Stimulated activated CD8-positive, alpha-beta memory T cell treated with anti-CD3 and anti-CD28 coated beads, Interleukin-2, amount 100 ng/mL, for 48 hours (primary cell): ENCODE measurements at regions not wholly inside any gene's neighbourhood (a gene's known extent, or its start where the extent isn't known, plus 50 kb on each side); places are given as distances from the start of the nearest gene placed in this dataset.
A peak's percentile ranks its signal among the peaks of the same experiment; 100 is the strongest.

Experiments used
- DNase-seq, 2 donors: peaks; one replicate each; pipeline ENCODE4 v3.0.0-alpha.2; 2020; ENCODE audit warnings: low read depth in 2 of 2

DNA sequence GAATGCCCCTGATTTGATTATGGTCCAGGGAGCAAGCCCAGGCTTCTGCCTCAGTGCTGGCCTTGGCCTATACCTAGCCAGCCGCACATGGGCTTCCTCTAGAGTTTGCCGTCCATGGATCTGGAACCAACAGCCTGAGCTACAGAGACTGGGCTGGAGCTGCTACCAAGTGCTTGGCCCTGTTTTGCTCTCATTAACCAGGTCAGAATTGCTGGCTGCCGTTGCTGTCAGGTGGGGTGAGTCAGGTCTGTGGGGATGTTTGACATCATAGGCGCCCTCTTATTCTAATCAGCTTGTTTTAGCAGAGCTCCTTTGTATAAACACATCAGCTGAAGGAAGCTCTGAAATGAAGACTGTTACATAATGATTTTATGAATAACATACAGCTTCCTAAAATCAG, 83.1 kb upstream of the PHACTR2 start:
- DNase-seq: no peak

DNA sequence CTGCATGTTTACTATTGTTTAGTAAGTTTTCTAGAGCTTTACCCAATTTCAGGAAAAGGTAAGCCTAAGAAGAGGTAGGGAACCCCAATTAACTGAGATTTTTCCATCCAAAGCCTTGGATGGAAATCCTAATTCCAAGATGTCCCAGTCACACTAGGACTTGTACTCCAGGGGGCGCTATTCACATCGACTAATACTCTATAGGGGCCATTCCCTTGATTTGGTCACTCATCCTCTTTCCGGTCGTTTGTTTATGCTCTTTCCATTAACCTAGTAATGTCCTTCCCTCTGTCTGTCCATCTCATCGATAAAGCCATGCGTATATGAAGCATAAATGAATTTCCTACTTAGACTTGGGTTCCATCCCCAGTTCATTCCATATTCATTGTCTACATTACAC, 80.8 kb upstream of the FUCA2 start:
- no peak for DNase-seq

DNA sequence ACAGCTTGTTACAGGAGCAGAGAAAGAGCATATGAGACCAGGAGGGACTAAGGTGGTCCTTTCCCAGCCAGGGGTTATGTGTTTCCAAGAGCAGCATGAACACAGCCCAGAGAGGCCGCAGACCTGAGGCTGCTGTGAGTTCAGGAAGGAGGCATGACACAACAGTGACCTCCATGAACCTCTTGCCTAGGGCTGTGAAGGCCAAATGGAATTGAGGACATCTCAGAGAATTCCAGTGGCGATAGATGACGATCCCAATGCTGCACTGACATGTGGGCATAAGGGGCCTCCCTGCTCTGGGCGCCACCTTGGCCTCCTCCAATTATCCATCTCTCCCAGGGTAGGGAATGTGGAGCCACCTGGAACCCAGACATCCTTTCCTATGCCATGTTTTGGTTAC, 79.9 kb upstream of the FUCA2 start:
- no peak for DNase-seq

DNA sequence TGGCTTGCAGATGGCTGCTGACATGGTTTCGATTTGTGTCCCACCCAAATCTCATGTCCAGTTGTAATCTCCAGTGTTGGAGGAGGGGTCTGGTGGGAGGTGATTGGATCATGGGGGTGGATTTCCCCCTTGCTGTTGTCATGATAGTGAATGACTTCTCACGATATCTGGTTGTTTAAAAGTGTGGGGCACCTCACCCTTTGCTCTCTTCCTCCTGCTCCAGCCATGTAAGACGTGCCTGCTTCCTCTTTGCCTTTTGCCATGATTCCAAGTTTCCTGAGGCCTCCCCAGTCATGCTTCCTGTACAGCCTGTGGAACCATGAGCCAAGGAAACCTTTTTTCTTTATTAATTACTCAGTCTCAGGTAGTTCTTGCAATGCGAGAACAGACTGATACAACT, 77.6 kb upstream of the FUCA2 start:
- DNase-seq: no peak

DNA sequence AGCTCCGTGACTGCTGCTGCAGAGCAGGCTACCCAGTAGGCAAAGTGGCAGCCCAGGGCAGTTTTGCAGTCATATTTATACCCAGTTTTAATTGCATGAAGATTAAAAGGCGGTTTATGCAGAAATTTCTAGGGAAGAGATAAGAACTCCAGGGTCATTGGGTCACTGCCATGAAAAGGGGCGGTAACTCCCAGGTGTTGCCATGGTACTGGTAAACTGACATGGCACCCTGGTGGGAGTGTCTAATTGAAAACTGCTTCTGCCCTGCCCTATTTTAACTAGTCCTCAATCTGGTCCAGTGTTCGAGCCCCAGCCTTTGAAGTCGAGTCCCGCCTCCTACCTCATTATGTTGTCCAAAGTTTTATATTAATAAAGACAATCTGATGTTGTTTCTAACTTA, 75.0 kb upstream of the FUCA2 start:
- DNase-seq: no peak

DNA sequence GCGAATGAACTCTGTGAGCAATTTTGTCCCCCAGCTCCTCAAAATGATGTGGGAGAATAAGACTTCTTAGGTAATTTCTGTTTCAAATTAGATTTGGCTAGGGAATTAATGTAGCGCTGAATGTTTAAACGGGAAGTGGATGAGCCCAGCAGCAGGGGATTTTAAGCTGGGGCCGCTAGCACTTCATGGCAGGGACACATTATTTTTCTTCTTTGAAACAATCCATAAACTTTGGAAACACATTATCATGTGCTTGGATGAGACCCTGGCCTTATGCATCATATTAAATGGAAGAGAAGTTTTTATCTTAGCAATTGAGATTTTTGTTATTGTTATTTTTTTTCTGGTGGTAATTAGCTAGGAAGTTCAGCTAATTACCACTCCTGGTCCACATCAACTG, 74.2 kb upstream of the FUCA2 start:
- no peak for DNase-seq

DNA sequence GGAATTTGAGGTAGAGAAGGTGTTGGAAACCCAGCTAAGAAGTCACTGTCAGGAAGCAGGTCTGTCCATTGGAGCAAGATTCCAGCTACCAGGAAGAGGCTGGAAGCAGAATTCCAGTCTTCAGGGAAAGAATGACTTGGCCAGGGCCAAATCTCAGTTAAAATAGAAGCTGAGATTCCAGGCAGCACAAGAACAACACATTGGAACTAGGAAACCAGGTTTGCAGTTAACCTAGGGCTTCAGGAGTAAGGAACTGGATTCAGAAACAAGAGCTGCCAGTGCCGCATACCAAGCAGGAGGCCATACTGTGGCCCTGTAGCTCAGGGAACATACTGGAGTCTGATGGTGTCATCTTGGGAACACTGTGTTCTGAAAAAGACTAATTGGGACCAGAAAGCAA, 73.7 kb upstream of the FUCA2 start:
- DNase-seq: no peak

DNA sequence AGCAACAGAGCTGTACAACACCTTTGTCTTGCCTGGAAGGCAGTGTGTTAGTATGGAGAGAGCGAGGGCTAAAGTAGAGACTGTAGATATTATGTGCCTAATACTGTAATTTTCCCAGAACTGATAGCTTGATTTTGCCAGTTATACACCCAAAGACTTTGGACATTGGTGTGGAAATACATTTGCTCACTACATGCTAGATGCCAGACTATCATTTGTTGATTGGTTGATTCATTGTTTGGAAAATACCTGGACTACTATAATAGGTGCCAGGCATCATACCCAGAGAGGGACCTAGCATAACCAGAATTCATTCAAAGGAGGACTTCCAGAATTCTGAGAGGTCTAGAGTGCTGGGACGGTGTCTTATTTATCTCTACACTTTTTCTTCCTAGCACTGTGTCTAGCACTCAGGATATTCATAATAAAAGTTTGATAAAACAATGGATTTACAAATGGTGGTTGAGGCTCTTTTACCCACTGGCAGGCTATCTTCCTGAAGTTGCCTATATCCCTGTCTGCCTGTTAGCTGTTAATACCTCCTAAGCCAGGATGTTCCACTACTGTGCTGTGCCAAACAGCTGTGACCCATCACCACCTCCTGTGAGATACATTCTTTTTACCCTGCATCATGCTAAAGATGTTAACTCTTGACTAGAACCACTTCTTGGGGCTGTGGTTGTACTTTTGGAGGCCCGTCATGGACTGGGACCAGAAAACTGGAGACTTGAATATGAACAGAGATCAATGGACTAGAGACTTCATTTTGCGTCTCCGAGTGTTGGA, 72.2 kb upstream of the FUCA2 start:
- no peak for DNase-seq

DNA sequence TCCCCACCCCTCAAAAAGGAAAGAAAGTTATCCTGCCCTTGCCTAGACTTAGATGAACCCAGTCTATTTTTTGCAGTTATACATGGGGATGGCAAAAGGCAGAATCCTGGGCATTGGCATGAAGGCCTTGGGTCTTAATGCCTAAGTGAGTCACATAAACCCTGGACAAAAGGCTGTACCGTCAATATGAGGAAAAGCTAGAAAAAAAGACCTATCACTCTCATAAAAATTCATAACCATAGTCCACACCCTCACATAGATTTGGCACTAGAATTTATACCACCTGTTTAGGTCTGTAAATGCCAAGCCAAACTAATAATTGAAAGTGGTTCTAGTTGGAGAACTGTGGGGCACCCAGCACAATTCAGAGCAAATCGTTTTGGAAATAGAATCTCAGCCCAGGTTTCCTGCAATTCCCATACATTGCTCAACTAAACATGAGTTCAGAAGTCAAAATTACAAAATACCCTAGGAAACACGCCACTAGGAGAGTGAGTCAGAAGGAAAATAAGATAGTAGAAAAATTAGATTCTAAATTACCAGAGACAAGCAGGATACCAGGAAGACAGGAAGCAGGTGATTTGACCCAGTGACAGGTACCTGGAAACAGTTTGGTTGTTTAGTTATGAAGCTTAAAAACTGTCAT, 70.4 kb upstream of the FUCA2 start:
- no peak for DNase-seq

DNA sequence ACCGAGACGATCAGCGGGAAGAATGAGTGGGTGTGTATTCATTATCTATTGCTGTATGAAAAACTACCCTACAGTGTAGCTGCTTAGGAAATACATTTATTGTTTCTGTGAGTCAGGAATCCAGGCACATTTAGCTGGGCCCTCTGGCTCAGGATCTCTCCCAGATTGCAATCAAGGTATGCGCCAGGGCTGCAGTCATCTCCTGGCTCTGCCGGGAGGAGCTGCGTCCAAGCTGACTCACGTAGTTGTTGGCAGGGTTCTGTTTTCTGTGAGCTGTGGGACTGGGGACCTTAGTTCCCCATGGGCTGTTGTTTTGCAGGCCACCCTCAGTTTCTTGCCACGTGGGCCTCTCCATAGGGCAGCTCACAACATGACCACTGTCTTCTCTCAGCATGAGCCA, 68.2 kb upstream of the FUCA2 start:
- no peak for DNase-seq

DNA sequence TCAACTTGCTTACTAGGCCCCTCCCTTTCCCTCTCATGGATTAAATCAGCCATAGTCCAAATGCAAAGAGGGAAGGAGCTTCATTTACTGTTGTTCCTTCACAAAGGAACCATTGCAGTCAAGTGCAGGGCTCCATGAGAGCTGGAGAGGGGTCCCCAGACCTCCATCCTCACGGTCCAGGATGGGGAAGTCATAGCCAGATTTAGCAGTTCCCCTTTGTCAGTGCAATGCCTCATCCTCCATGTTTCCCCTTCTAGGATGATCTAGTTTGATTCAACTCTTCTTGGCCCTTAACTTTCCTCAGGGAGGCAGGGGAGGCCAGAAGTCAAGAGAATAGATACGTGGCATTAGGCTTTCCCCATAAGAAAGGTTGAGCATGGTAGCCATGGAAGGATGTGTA, 66.5 kb upstream of the FUCA2 start:
- DNase-seq: no peak

DNA sequence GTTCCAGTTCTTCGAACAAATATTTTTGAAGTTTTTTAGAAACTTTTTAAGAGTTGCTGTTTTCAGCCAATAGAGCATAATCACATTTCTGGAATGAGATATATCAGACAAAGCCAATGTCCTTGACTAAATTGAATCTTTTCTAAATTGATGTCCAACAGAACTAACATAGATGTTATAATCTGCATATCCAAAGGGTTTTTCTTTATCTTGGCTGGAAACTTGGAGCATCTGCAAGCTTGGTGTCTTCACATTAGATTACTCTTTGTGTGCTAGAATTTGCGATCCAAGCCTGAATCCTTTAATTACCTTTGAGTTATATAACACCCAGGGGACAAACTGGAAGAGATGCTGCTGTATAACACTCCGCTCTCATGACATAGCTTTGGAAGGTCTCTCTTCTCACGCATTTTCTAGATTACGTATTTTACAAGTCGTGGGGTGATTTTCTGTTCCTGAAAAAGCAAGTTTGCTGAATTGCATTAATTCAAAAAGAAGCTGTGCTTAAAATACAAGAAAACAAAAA, 64.4 kb upstream of the FUCA2 start:
- no peak for DNase-seq

DNA sequence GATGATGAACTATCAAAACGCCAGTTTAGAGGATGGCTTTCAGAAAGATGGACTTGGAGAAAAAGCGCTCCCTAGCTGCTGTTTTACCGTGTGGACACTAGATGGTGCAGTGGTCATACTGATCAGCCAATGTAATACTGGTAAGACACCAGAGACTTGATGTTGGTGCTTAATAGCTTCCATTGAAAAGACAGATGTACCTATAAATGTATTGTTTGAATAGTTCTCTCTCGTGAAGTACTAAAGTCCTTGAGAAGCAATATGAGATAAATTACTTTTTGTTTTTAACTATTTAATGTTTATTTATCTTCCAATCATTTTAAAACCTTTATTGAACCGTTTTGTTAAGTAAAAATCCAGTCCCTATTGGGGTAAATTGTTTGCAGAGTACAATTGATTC, 63.9 kb upstream of the FUCA2 start:
- DNase-seq: peak in 1 of 2 donors; percentile 15

DNA sequence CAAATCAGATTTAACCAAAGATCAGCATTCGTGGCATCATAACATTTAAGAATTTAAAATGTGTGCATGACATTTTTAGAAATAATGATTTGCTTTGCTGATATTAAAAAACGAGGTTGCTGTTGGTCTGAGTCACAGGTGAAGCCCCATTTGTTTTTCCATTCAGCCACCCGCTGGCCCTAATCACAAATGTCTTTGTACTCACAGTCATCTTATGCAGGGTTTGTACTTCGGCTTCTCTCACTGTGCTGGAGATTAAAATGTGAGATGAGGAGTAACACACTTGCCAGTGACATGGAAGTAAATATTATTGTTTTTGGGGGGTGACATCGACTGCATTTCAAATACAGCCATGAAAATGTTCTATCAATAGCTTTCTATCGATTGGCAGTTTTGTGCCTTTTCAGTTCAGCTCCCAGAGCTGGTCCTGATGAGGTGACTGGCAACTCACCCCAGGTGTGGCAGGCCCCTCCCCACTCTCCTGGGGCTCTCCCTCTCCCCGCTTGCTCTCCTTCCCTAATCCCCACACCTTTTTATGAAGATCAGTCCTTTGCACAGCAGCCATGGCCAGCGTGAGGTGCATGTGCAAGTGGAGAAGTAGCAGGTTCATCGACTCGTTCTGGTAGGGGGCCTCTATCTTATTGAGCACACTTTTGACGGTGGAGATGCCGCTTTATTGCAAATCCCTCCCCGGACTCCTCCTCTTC, 58.8 kb upstream of the FUCA2 start:
- no peak for DNase-seq

DNA sequence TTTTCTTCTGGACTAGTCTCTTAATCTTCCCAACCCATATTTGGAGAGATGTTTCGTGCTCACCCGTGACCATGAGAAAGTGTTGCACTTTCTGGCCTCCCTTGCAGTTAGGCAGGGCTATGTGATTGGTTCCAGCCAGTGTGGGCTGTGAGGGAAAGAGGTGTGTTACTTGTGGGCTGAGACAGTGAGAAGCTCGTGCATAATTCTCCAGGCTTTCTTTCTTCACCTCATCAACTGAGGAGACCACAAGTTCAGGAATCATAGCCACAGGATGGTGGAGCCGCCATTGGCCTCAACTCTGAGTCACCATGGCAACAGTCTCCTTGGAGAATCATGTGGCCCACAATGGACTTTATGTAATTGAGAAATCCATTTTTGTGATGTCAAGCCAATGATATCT, 57.5 kb upstream of the FUCA2 start:
- no peak for DNase-seq

DNA sequence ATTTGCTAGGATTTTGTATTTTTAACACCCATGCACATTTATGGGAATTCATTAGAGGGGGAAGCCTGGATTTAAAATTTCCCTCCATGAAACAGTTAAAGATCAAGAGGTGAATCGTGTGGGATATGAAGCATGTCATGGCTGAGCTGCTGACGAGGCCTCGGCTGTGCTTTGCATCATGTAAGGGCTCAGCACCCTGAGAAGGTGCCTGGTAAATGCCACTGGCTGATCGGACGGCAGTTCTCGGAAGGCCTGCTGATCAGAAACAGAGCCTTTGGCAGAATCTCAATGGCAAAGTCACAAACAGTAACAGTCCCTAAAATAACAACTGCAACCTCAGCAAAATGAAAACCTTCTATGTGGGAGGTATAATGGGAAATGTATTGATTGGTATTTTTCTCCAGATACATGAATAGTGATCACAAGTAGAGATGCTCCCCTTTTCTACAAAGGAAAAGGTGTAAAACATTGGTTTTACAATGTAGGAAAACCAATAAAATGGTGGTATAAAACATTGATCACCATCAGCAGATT, 53.0 kb upstream of the FUCA2 start:
- DNase-seq: no peak

DNA sequence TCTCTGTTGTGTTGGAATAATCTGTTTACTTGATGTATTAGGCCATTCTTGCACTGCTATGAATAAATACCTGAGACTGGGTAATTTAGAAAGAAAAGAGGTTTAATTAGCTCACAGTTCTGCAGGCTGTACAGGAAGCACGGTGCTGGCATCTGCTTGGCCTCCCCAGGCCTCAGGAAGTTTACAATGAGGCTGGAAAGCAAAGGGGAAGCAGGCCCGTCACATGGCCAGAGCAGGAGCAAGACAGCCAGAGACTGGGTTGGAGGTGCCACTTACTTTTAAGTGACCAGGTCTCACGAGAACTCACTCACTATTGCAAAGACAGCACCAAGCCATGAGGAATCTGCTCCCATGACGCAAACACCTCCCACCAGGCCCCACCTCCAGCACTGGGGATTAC, 50.6 kb upstream of the FUCA2 start:
- DNase-seq: no peak
